ENCODE measurements at regions not wholly inside any gene's neighbourhood (a gene's known extent, or its start where the extent isn't known, plus 50 kb on each side); places are given as distances from the start of the nearest gene placed in this dataset.

- TF ChIP-seq CTCF (IDR thresholded peaks at IDR 0.05; ENCODE audit: control extremely low read depth, extremely low read depth, low read depth, missing control alignments) = no peak
- DNase-seq (ENCODE audit: extremely low spot score) = no peak
- ChIA-PET CTCF (no interaction called here), POLR2A (no interaction called here)
These were observed 124.8 kb upstream of the PTCH1 start for GRCh38 chr9:95641586-95641985.

GRCh38 chr9:95640336-95640735 lies 123.6 kb upstream of the PTCH1 start:
- no peak for DNase-seq (ENCODE audit: extremely low spot score)
- TF ChIP-seq CTCF (IDR thresholded peaks at IDR 0.05; ENCODE audit: control extremely low read depth, extremely low read depth, low read depth, missing control alignments) = no peak
- ChIA-PET CTCF (no interaction called here), POLR2A (no interaction called here)

- CTCF ChIA-PET = no interaction called here
- POLR2A ChIA-PET = no interaction called here
- no peak for TF ChIP-seq CTCF (IDR thresholded peaks at IDR 0.05; ENCODE audit: control extremely low read depth, extremely low read depth, low read depth, missing control alignments)
- no peak for DNase-seq (ENCODE audit: extremely low spot score)
These were observed 119.4 kb upstream of the PTCH1 start for GRCh38 chr9:95635986-95636671.

- POLR2A ChIA-PET = no interaction called here
- TF ChIP-seq CTCF (IDR thresholded peaks at IDR 0.05; ENCODE audit: control extremely low read depth, extremely low read depth, low read depth, missing control alignments) = no peak
- no peak for DNase-seq (ENCODE audit: extremely low spot score)
- CTCF ChIA-PET = no interaction called here
These were observed 117.8 kb upstream of the PTCH1 start for GRCh38 chr9:95634536-95634935.

GRCh38 chr9:95634114-95634513 lies 117.3 kb upstream of the PTCH1 start:
- no peak for TF ChIP-seq CTCF (IDR thresholded peaks at IDR 0.05; ENCODE audit: control extremely low read depth, extremely low read depth, low read depth, missing control alignments)
- POLR2A ChIA-PET = no interaction called here
- CTCF ChIA-PET = no interaction called here
- no peak for DNase-seq (ENCODE audit: extremely low spot score)

- no peak for TF ChIP-seq CTCF (IDR thresholded peaks at IDR 0.05; ENCODE audit: control extremely low read depth, extremely low read depth, low read depth, missing control alignments)
- DNase-seq (ENCODE audit: extremely low spot score) = no peak
- ChIA-PET POLR2A (no interaction called here), CTCF (interaction anchor here (1.9 kb wide), 1 partner anchor 10 kb away, joined by 5 read pairs; no protein-coding TSS in a partner anchor)
These were observed 112.8 kb upstream of the PTCH1 start for GRCh38 chr9:95629585-95629984.
